Nephron progenitor cell (in vitro differentiated cells): ENCODE measurements at regions not wholly inside any gene's neighbourhood (a gene's known extent, or its start where the extent isn't known, plus 50 kb on each side); places are given as distances from the start of the nearest gene placed in this dataset.
A peak's percentile ranks its signal among the peaks of the same experiment; 100 is the strongest.

Experiments
- DNase-seq: peaks from one replicate; pipeline ENCODE4 v3.0.0; 2021
- H3K27ac Mint-ChIP-seq: 2 replicates; pipeline ENCODE4 v1.8.0; 2021; ENCODE audit warnings: mild to moderate bottlenecking, moderate library complexity, mixed read lengths
- H3K27me3 Mint-ChIP-seq: 2 replicates; pipeline ENCODE4 v1.8.0; 2021; ENCODE audit warnings: mild to moderate bottlenecking, low read depth, mixed read lengths; ENCODE audit not compliant: poor library complexity
- H3K36me3 Mint-ChIP-seq: 2 replicates; pipeline ENCODE4 v1.8.0; 2021; ENCODE audit warnings: low read depth, mixed read lengths
- H3K4me1 Mint-ChIP-seq: 2 replicates; pipeline ENCODE4 v1.8.0; 2021; ENCODE audit warnings: mixed read lengths
- H3K4me3 Mint-ChIP-seq: 2 replicates; pipeline ENCODE4 v1.8.0; 2021; ENCODE audit warnings: mild to moderate bottlenecking, moderate library complexity, mixed read lengths
- H3K9me3 Mint-ChIP-seq: 2 replicates; pipeline ENCODE4 v1.8.0; 2021; ENCODE audit warnings: mild to moderate bottlenecking, moderate library complexity, mixed read lengths
- TF ChIP-seq, protein P1 (sequence below): fragments of 200-600 bp; sonication (generic); IDR thresholded peaks from 2 replicates; pipeline ENCODE4 v1.5.0; 2021; ENCODE audit warnings: antibody characterized with exemption

DNA sequence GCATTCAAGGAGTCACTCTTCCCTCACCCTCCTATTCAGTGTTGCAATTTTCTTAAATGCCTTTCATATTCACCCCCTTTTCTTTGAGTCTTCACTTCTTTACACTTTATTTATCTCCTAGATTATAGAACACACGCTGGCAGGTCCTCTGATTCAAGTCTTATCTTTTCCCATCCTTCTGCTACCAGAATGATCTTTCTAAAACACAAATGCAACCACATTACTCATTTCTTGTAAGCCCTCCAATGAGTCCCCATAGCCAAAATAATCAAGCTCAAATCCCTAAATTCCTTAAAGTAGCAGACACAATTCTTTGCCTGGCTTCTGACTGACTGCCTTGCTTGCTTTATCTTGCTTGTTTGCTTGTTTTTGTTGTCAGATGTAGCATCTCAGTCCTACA is 920.0 kb downstream of the TFAP2A start:
- no peak overlapping the region for H3K4me3 Mint-ChIP-seq
- TF ChIP-seq, protein P1, sequence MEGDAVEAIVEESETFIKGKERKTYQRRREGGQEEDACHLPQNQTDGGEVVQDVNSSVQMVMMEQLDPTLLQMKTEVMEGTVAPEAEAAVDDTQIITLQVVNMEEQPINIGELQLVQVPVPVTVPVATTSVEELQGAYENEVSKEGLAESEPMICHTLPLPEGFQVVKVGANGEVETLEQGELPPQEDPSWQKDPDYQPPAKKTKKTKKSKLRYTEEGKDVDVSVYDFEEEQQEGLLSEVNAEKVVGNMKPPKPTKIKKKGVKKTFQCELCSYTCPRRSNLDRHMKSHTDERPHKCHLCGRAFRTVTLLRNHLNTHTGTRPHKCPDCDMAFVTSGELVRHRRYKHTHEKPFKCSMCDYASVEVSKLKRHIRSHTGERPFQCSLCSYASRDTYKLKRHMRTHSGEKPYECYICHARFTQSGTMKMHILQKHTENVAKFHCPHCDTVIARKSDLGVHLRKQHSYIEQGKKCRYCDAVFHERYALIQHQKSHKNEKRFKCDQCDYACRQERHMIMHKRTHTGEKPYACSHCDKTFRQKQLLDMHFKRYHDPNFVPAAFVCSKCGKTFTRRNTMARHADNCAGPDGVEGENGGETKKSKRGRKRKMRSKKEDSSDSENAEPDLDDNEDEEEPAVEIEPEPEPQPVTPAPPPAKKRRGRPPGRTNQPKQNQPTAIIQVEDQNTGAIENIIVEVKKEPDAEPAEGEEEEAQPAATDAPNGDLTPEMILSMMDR, result no peak
- no peak for DNase-seq
- H3K9me3 Mint-ChIP-seq, result peaks cover 12% of the 10 kb centered on the region
- H3K27me3 Mint-ChIP-seq, result no peaks in the 10 kb centered on the region
- no peaks in the 10 kb centered on the region for H3K36me3 Mint-ChIP-seq
- peaks cover 31% of the 10 kb centered on the region for H3K4me1 Mint-ChIP-seq
- no peak overlapping the region for H3K27ac Mint-ChIP-seq

DNA sequence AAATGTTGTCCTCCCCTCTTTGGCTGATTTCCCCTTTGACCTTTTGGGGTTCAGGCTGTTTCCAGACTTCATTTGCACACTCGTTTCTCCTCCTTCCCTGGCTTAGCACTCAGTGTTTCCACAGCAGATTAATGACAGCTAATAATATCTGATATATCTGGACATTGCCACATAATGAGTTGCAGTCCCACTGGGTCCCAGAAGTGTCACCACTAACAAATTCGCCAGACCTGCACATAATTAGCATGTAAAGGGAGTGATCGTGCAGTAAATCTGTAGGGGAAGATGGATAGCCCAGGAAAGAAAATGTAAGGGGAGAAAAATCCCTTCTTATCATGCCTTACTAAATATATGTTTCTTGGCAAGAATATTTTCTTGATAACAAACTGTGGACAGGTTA is 922.1 kb downstream of the TFAP2A start:
- no peak overlapping the region for H3K27ac Mint-ChIP-seq
- TF ChIP-seq, protein P1, result no peak
- peaks cover 12% of the 10 kb centered on the region for H3K9me3 Mint-ChIP-seq
- peaks cover 31% of the 10 kb centered on the region for H3K4me1 Mint-ChIP-seq
- no peak for DNase-seq
- H3K36me3 Mint-ChIP-seq, result no peaks in the 10 kb centered on the region
- peak overlapping the region; percentile 4 for H3K4me3 Mint-ChIP-seq
- H3K27me3 Mint-ChIP-seq, result peaks cover 1% of the 10 kb centered on the region

DNA sequence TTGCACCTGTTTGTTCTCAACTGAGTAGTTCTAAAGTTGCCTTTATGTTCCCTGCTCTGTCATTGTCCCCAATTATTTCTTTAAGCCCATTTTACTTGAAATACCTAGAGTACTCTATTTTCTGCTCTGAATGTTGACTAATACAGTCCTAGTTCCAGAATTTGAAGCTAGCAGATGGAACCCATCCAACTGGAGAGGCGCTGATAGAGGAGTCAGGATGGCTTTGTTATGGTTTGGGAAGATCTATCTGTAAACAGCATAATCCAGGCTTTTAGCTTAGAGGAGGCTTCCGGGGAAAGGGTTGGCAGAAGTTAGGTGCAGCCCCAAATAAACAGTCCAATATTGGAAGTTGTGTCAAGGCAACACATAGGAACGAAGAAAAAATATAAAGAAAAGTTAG is 927.7 kb downstream of the TFAP2A start:
- TF ChIP-seq, protein P1, result no peak
- peaks cover 3% of the 10 kb centered on the region for H3K27me3 Mint-ChIP-seq
- no peaks in the 10 kb centered on the region for H3K36me3 Mint-ChIP-seq
- no peaks in the 10 kb centered on the region for H3K9me3 Mint-ChIP-seq
- no peak overlapping the region for H3K27ac Mint-ChIP-seq
- DNase-seq, result no peak
- no peak overlapping the region for H3K4me3 Mint-ChIP-seq
- H3K4me1 Mint-ChIP-seq, result peaks cover 8% of the 10 kb centered on the region

DNA sequence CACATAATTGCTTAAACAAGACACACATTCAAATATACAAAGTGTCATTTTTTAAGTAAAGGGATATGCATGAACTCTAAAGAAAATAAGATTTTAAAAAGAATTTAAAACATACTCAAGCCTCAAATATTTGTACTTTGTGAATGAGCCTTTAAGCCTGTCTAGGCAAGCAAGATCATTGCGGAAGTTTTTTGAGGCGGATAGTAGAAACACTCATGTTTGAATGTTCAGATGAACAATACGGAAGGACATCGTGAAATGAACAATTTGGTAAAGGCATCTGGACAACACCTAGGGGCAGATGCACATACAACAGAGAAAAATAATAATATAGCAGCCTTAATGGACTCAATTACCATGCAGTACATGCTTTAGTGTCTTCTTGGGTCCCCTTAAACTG is 928.9 kb downstream of the TFAP2A start:
- H3K36me3 Mint-ChIP-seq, result no peaks in the 10 kb centered on the region
- no peak for DNase-seq
- no peak overlapping the region for H3K27ac Mint-ChIP-seq
- peaks cover 5% of the 10 kb centered on the region for H3K4me1 Mint-ChIP-seq
- peaks cover 3% of the 10 kb centered on the region for H3K27me3 Mint-ChIP-seq
- no peaks in the 10 kb centered on the region for H3K9me3 Mint-ChIP-seq
- TF ChIP-seq, protein P1, result no peak
- no peak overlapping the region for H3K4me3 Mint-ChIP-seq

DNA sequence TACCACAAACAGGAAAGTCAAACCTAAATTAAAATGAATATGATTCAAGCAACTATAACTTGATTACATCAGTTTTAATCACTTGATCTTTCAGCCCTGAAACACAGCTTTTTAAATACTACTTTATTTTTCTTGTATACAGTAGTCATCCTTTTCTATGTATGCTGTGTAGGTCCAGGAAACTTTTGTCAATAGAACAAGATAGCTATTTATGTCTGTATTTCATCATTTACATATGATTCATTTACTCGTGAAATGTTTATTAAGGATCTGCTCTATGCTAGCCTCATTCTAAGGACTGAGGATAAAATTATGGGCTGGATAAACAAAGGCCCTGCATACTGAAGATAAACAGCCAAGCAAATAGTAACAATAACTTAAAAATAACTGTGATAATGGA is 930.2 kb downstream of the TFAP2A start:
- H3K4me1 Mint-ChIP-seq, result peaks cover 5% of the 10 kb centered on the region
- TF ChIP-seq, protein P1, result no peak
- no peaks in the 10 kb centered on the region for H3K9me3 Mint-ChIP-seq
- no peak for DNase-seq
- H3K36me3 Mint-ChIP-seq, result no peaks in the 10 kb centered on the region
- peaks cover 3% of the 10 kb centered on the region for H3K27me3 Mint-ChIP-seq
- no peak overlapping the region for H3K4me3 Mint-ChIP-seq
- H3K27ac Mint-ChIP-seq, result no peak overlapping the region

DNA sequence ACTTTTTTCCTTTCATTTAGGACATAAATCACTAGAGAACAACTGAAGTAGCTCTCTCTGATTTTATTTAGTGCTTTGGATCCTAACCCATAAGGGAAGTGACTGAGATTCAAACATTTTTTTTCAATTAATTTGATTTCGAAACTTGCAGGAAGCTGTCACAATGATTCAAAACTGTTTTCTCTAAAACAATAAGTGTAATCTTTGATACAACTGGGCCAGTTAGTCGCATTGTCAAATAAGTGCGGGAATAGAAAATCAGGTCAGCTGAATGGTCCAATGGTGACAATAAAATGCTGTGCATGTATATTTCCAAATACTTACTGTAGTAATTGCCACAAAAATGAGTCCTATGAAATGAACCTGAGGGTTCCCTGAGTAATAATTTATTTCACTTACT is 930.8 kb downstream of the TFAP2A start:
- Mint-ChIP-seq H3K9me3 (no peaks in the 10 kb centered on the region), H3K27me3 (peaks cover 3% of the 10 kb centered on the region), H3K36me3 (no peaks in the 10 kb centered on the region), H3K27ac (no peak overlapping the region), H3K4me3 (no peak overlapping the region), H3K4me1 (peaks cover 5% of the 10 kb centered on the region)
- TF ChIP-seq, protein P1, result no peak
- DNase-seq, result no peak
